HuH-7 (cell line): ENCODE measurements at regions not wholly inside any gene's neighbourhood (a gene's known extent, or its start where the extent isn't known, plus 50 kb on each side); places are given as distances from the start of the nearest gene placed in this dataset.
"Not testable (repeated sequence)": the region's sequence is repeated elsewhere in the genome, so short reads cannot be mapped to it uniquely, and the experiment has no call there.

Experiments used
- DNase-seq: peaks from one replicate; pipeline ENCODE4 v3.0.0; 2011; ENCODE audit warnings: low spot score

GRCh38 chr3:69688400-69688799, 50.9 kb upstream of the MITF start:
- no peak for DNase-seq

- no peak for DNase-seq
These were observed 51.6 kb upstream of the MITF start for GRCh38 chr3:69687641-69688040.

GRCh38 chr3:69686056-69686455, 53.2 kb upstream of the MITF start:
- no peak for DNase-seq

GRCh38 chr3:69684309-69684961, 54.8 kb upstream of the MITF start:
- no peak for DNase-seq

DNA sequence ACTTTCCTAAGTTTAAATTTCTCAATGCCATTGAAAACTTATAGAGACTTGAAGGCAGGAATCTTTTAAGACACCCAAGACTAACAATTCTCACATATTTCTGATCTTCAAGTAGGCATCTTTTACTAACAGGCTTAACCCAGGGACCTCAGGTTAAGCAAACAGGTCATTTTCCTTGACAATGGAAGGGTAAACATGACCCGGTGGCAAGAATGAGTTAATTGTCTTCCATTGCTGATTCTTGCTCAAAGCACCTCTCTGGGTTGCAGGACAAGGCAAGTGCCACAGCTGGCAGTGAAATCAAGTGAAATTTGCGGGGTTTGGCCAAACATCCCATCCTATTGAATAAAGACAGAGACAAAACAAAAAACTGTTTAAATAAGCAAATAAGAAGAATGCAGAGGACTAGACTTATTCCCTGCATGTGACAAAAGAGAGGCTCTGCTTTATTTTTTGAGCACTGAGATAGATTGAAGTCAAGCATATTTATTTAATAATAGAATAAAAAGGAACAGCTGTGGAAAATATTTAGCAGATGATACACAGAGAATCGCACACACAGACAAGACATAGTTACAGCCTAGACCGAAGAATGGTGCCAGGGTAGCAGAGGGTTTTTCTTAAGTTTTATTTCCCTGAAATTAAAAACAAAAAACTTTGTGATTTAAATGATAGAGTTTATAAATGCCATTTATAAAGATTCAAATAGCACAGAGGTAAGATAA, 56.0 kb upstream of the MITF start:
- no peak for DNase-seq

GRCh38 chr3:69677456-69677855, 61.8 kb upstream of the MITF start:
- not testable (repeated sequence) for DNase-seq

GRCh38 chr3:69675786-69676530, 63.3 kb upstream of the MITF start:
- no peak for DNase-seq

- no peak for DNase-seq
These were observed 64.5 kb upstream of the MITF start for GRCh38 chr3:69674752-69675151.

DNA sequence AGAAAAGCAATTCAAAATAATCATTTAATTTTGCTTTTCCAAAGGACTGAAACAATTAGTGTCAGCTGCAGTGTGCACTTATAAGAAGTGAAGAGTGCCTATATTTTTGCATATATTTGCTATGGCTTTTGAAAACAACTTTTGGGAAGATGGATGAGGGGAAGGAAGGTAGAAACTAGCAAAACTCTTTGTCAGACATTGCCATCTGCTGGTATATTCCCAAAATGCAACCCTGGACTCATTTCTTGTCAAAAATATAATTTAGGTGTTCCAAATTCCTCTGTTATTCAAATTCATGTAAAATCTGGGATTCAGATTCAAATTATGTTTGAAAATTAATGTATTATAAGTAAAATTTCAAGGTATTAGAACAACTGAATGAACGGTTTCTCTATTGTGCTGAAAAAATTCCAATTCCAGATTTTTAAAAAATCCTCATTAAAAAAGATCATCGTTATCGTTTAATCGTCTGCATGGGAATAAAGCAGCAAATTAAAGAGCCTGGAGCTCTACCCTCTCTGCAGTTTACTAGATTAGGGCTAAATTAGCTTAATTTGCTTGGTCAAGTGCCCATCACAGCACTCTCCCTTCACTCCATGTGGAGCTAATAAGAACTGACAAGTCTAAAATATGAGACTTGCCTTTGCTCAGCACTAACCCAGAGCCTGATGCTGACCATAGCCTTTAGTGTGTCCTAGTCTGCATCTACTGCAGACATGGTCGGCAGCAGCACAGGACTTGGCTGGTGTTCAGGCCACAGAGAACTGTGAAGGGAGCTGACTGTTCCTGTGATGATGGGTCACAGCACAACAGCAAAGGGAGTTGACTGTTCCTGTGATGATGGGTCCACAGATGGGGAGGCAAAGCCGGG, 67.9 kb upstream of the MITF start:
- peak; percentile 25 for DNase-seq

GRCh38 chr3:69669070-69669469, 70.2 kb upstream of the MITF start:
- DNase-seq = no peak

DNA sequence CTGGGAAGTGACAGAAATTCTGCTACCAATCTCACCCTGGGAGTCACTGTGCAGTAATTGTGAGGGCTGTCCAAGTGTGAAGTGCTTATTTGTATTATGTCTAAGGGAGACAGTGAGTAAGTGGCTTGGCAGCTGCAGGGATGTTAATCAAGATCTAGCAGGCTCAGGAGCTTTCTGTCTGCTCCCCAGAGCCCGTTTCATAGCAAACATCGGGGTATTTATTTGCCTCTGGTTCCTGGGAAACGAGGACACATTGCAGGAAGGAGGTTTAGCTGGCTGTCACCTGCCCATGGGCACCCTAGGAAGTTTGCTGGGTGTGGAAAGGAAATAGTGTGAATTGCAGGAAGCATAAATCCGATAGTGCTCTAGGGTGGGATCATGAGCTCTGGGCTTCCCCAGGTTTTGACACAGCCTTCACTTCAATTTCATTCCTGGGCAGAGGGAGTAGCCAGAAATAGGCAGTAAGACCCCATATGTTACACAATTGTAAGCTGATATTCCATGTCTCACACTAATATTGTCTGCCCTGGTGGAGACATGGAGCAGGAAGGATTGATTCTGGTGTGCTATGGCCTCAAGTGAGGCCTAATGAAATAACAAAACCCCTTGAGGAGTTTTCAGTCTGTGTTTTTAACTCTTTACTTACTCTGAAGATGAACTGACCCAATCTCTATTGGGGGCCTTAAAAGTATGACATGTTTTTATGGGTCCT, 74.1 kb upstream of the MITF start:
- DNase-seq = no peak

DNA sequence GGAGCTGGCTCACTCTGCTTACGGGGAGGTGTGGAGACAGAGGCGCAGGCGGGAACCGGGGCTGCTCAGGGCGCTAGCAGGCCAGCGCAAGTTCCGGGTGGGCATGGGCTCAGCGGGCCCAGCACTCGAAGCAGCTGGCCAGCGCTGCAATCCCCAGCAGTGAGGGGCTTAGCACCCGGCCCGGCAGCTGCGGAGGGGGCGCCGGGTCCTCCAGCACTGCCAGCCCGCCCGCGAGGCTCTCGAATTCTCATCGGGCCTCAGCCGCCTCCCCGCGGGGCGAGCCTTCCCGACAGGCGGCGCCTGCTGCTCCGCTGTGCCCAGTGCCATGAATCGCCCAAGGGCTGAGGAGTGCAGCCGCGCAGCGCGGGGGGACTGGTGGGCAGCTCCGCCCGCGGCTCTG, 78.6 kb upstream of the MITF start:
- DNase-seq = no peak

DNA sequence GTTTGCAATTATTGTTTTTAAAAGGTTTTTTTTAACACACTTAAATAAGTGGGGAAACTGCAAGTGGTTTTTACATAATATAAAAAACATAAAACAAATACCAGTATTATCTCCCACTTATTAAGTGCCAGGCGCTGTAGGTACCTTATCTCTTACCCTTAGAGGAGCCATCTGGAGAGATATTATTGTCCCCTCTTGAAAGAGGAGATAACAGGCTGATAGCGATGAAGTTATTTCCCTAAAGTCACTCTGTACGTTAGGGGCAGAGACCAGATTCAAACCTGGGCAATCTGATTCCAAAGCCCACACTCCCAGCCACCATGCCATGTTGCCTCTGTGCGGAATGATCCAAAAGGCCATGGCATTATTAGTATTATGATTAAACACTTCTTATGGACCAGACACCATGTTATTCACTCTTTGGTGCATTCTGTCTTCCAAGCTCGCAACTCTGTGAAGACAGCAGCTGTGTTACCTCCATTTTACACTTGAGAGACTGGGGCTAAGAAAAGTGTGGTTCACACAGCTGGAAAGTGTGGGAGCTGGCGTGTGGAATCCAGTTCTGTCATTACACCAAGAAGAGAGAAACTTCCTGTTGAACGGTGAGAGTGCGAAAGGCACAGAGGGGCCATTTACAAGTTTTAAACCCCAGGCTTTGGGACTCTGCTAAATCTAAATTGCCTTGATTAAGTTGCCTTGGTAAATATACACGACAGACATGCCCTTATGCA, 79.9 kb upstream of the MITF start:
- DNase-seq = no peak

- no peak for DNase-seq
These were observed 80.6 kb upstream of the MITF start for GRCh38 chr3:69658514-69659140.

DNA sequence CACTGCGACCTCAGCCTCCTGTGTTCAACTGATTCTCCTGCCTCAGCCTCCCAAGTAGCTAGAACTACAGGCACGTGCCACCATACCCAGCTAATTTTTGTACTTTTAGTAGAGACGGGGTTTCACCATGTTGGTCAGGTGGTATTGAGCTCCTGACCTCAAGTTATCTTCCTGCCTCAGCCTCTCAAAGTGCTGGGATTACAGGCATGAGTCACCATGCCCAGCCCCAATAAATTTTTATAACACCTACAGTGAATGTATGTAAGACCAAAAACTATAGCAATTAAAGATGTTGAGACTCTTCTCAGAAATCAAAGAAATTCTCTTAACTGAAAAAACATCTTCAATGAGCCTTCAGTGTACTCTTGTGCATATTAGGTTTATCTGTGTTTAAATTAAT, 82.2 kb upstream of the MITF start:
- DNase-seq = not testable (repeated sequence)

DNA sequence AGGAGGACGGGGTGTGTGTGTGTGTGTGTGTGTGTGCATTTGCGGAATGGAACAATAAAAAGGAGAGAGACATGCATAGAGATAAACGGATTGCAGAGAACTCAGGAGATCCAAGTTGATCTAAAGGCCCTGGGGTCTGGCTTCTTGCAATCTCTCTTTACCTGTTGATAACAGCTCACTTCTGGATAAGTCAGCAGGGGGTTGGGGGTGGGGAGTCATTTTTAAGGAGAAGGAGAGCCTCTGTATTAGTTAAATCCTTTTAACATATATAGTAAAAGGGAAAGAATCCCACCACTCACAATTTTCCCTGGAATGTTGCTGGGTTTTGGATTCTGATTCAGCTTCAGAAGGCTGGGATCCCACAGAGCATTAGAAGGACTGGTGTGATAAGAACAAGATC, 87.5 kb upstream of the MITF start:
- no peak for DNase-seq

GRCh38 chr3:69650066-69650419, 89.2 kb upstream of the MITF start:
- DNase-seq = no peak

- no peak for DNase-seq
These were observed 89.9 kb upstream of the MITF start for GRCh38 chr3:69649120-69650065.

- no peak for DNase-seq
These were observed 91.1 kb upstream of the MITF start for GRCh38 chr3:69648126-69648525.
